ENCODE measurements at regions not wholly inside any gene's neighbourhood (a gene's known extent, or its start where the extent isn't known, plus 50 kb on each side); places are given as distances from the start of the nearest gene placed in this dataset.

GRCh38 chr7:41052201-41052600 lies 650.7 kb downstream of the INHBA start:
- no peak for DNase-seq (ENCODE audit: extremely low read depth, low read depth)
- H3K4me3 ChIP-seq (replicated peaks; ENCODE audit: low read depth, low read length), result no peak overlapping the region
- no peak for TF ChIP-seq CTCF (IDR thresholded peaks at IDR 0.05; ENCODE audit: low read depth, low read length, missing control alignments)

- DNase-seq (ENCODE audit: extremely low read depth, low read depth), result no peak
- TF ChIP-seq CTCF (IDR thresholded peaks at IDR 0.05; ENCODE audit: low read depth, low read length, missing control alignments), result no peak
- no peak overlapping the region for H3K4me3 ChIP-seq (replicated peaks; ENCODE audit: low read depth, low read length)
These were observed 651.4 kb downstream of the INHBA start for GRCh38 chr7:41051535-41051934.

- TF ChIP-seq CTCF (IDR thresholded peaks at IDR 0.05; ENCODE audit: low read depth, low read length, missing control alignments), result no peak
- no peak for DNase-seq (ENCODE audit: extremely low read depth, low read depth)
These were observed 651.8 kb downstream of the INHBA start for GRCh38 chr7:41051062-41051461.

GRCh38 chr7:41048771-41049170 lies 654.1 kb downstream of the INHBA start:
- TF ChIP-seq CTCF (IDR thresholded peaks at IDR 0.05; ENCODE audit: low read depth, low read length, missing control alignments), result no peak
- no peak overlapping the region for H3K4me3 ChIP-seq (replicated peaks; ENCODE audit: low read depth, low read length)
- no peak for DNase-seq (ENCODE audit: extremely low read depth, low read depth)

More at GRCh38 chr7:41051062-41051461, 651.8 kb downstream of the INHBA start:
- H3K4me3 ChIP-seq (replicated peaks; ENCODE audit: low read depth, low read length), result no peak overlapping the region

GRCh38 chr7:41047789-41048191 lies 655.1 kb downstream of the INHBA start:
- no peak for TF ChIP-seq CTCF (IDR thresholded peaks at IDR 0.05; ENCODE audit: low read depth, low read length, missing control alignments)
- no peak overlapping the region for H3K4me3 ChIP-seq (replicated peaks; ENCODE audit: low read depth, low read length)
- DNase-seq (ENCODE audit: extremely low read depth, low read depth), result peak; percentile 56

GRCh38 chr7:41047211-41047610 lies 655.7 kb downstream of the INHBA start:
- no peak for DNase-seq (ENCODE audit: extremely low read depth, low read depth)
- no peak overlapping the region for H3K4me3 ChIP-seq (replicated peaks; ENCODE audit: low read depth, low read length)
- no peak for TF ChIP-seq CTCF (IDR thresholded peaks at IDR 0.05; ENCODE audit: low read depth, low read length, missing control alignments)

GRCh38 chr7:41046776-41047175 lies 656.1 kb downstream of the INHBA start:
- no peak for TF ChIP-seq CTCF (IDR thresholded peaks at IDR 0.05; ENCODE audit: low read depth, low read length, missing control alignments)
- DNase-seq (ENCODE audit: extremely low read depth, low read depth), result no peak
- H3K4me3 ChIP-seq (replicated peaks; ENCODE audit: low read depth, low read length), result no peak overlapping the region

Data from HFF-Myc (cell line).